Keratinocyte (primary cell): ENCODE measurements at regions not wholly inside any gene's neighbourhood (a gene's known extent, or its start where the extent isn't known, plus 50 kb on each side); places are given as distances from the start of the nearest gene placed in this dataset.

Source experiments
- DNase-seq: peaks from one replicate; pipeline ENCODE4 v3.0.0-alpha.2; 2011; ENCODE audit warnings: low read depth, missing footprints, low spot score
- FAIRE-seq: peaks from 2 replicates; lab custom pipeline; 2011; peaks lifted over from hg19 to GRCh38; lab: Jason Lieb, UNC
- H2AFZ ChIP-seq: 2 replicates; pipeline ENCODE4 v1.6.0; 2012; ENCODE audit warnings: low read length, control low read depth, inconsistent platforms; ENCODE audit not compliant: control insufficient read depth
- H3K27ac ChIP-seq: 2 replicates; pipeline ENCODE4 v1.5.1; 2011; ENCODE audit warnings: low read length; ENCODE audit not compliant: control insufficient read depth, insufficient read depth
- H3K27me3 ChIP-seq: 3 replicates; pipeline ENCODE4 v1.6.0; 2011; ENCODE audit warnings: low read length; ENCODE audit not compliant: control insufficient read depth, insufficient read depth; ENCODE audit errors: extremely low read depth
- H3K36me3 ChIP-seq, 2 experiments: 2 replicates in 1 of 2; 3 replicates in 1 of 2; pipeline ENCODE4 v1.5.1; 2011; ENCODE audit warnings: low read length in 2 of 2, mild to moderate bottlenecking in 1 of 2; ENCODE audit not compliant: control insufficient read depth in 2 of 2, insufficient read depth in 2 of 2; ENCODE audit errors: extremely low read depth in 1 of 2
- H3K4me1 ChIP-seq: 3 replicates; pipeline ENCODE4 v1.5.1; 2011; ENCODE audit warnings: low read length; ENCODE audit not compliant: control insufficient read depth, insufficient read depth; ENCODE audit errors: extremely low read depth
- H3K4me2 ChIP-seq: 3 replicates; pipeline ENCODE4 v1.6.0; 2011; ENCODE audit warnings: low read depth, low read length; ENCODE audit not compliant: control insufficient read depth, insufficient read depth; ENCODE audit errors: extremely low read depth
- H3K4me3 ChIP-seq, 3 experiments: fragments of 200-600 bp in 1 of 3; sonication (generic) in 1 of 3; 2 replicates in 2 of 3; 3 replicates in 1 of 3; pipeline ENCODE4 v1.5.1; 2011 to 2016; ENCODE audit warnings: low read length in 3 of 3, mild to moderate bottlenecking in 3 of 3, control low read depth in 2 of 3, inconsistent platforms in 1 of 3, low read depth in 1 of 3, mixed read lengths in 1 of 3, mixed run types in 1 of 3, moderate library complexity in 1 of 3; ENCODE audit not compliant: control insufficient read depth in 2 of 3, insufficient read depth in 2 of 3; ENCODE audit errors: extremely low read depth in 1 of 3
- H3K79me2 ChIP-seq: 2 replicates; pipeline ENCODE4 v1.6.0; 2012; ENCODE audit warnings: low read length; ENCODE audit not compliant: control insufficient read depth, insufficient read depth
- H3K9ac ChIP-seq: 3 replicates; pipeline ENCODE4 v1.6.0; 2011; ENCODE audit warnings: low read length; ENCODE audit not compliant: control insufficient read depth, insufficient read depth; ENCODE audit errors: extremely low read depth
- H3K9me1 ChIP-seq: 3 replicates; pipeline ENCODE4 v1.6.0; 2011; ENCODE audit warnings: low read length; ENCODE audit not compliant: control insufficient read depth, insufficient read depth; ENCODE audit errors: extremely low read depth
- H3K9me3 ChIP-seq: 2 replicates; pipeline ENCODE4 v1.5.1; 2012; ENCODE audit warnings: low read depth, low read length; ENCODE audit not compliant: control insufficient read depth
- H4K20me1 ChIP-seq: 3 replicates; pipeline ENCODE4 v1.6.0; 2011; ENCODE audit warnings: low read length; ENCODE audit not compliant: control insufficient read depth, insufficient read depth; ENCODE audit errors: extremely low read depth
- CTCF ChIP-seq, 3 experiments: IDR thresholded peaks in 1 of 3; conservative IDR thresholded peaks in 1 of 3; optimal IDR thresholded peaks in 1 of 3; 2 replicates in 2 of 3; 3 replicates in 1 of 3; pipeline versions ENCODE3 to v1.5.1; 2011; ENCODE audit warnings: low read length in 3 of 3, mild to moderate bottlenecking in 3 of 3, moderate library complexity in 2 of 3, control low read depth in 1 of 3, inconsistent platforms in 1 of 3; ENCODE audit not compliant: insufficient read depth in 2 of 3; ENCODE audit errors: extremely low read depth in 1 of 3
- EZH2 ChIP-seq: IDR thresholded peaks from one replicate; pipeline ENCODE4 v1.6.1; 2012; ENCODE audit warnings: inconsistent platforms, mild to moderate bottlenecking, low read length, moderate library complexity
- dilution Hi-C: fragments of 300-500 bp; cut with MboI; formaldehyde crosslinking; loops from one replicate; pipeline ENCODE4 v1.7.0; 2020; ENCODE audit warnings: low sequenced_read_pairs; ENCODE audit not compliant: extremely low pct_ligation_motif_present

GRCh38 chr12:32949815-32950214, 53.2 kb upstream of the PKP2 start:
- DNase-seq (no peak), FAIRE-seq (no peak)
- Histone ChIP-seq H3K4me2 (no peak overlapping the region), H2AFZ (no peak overlapping the region), H3K9ac (no peak overlapping the region), H4K20me1 (no peaks in the 10 kb centered on the region), H3K4me1 (no peaks in the 10 kb centered on the region), H3K4me3 (no peak overlapping the region), H3K27ac (no peak overlapping the region), H3K9me3 (no peaks in the 10 kb centered on the region), H3K79me2 (no peaks in the 10 kb centered on the region), H3K27me3 (no peaks in the 10 kb centered on the region), H3K9me1 (no peaks in the 10 kb centered on the region), H3K36me3 (no peaks in the 10 kb centered on the region)
- dilution Hi-C loops = no loop called here
- no peak for TF ChIP-seq EZH2
- no peak for TF ChIP-seq CTCF (optimal IDR thresholded peaks at IDR 0.05 in 1 of 3, IDR thresholded peaks at IDR 0.05 in 1 of 3, conservative IDR thresholded peaks at IDR 0.05 in 1 of 3; ENCODE audit: extremely low read depth in 1 of 3, insufficient read depth in 2 of 3, low read length in 3 of 3)

- Histone ChIP-seq H3K4me3 (no peak overlapping the region), H3K9ac (no peak overlapping the region), H2AFZ (no peak overlapping the region), H3K9me1 (no peaks in the 10 kb centered on the region), H3K4me2 (no peak overlapping the region), H3K27me3 (no peaks in the 10 kb centered on the region), H3K36me3 (no peaks in the 10 kb centered on the region), H3K79me2 (no peaks in the 10 kb centered on the region), H3K27ac (no peak overlapping the region), H3K4me1 (peaks cover 13% of the 10 kb centered on the region), H3K9me3 (no peaks in the 10 kb centered on the region), H4K20me1 (no peaks in the 10 kb centered on the region)
- no peak for DNase-seq
- peak in 2 of 3 experiments; percentile 9 to 31 for TF ChIP-seq CTCF (optimal IDR thresholded peaks at IDR 0.05 in 1 of 3, IDR thresholded peaks at IDR 0.05 in 1 of 3, conservative IDR thresholded peaks at IDR 0.05 in 1 of 3; ENCODE audit: extremely low read depth in 1 of 3, insufficient read depth in 2 of 3, low read length in 3 of 3)
- no peak for TF ChIP-seq EZH2
- peak; percentile 71 for FAIRE-seq
- dilution Hi-C loops = no loop called here
These were observed 50.9 kb upstream of the PKP2 start for GRCh38 chr12:32947206-32948067.
